ENCODE measurements at regions not wholly inside any gene's neighbourhood (a gene's known extent, or its start where the extent isn't known, plus 50 kb on each side); places are given as distances from the start of the nearest gene placed in this dataset.

GRCh38 chr11:121890946-121891515 is 225.0 kb downstream of the BLID start:
- H3K27me3 Mint-ChIP-seq (ENCODE audit: low read depth): no peaks in the 10 kb centered on the region
- H3K4me3 Mint-ChIP-seq: no peak overlapping the region
- ATAC-seq: no peak
- no peaks in the 10 kb centered on the region for H3K36me3 Mint-ChIP-seq (ENCODE audit: insufficient read depth)
- no peaks in the 10 kb centered on the region for H3K4me1 Mint-ChIP-seq (ENCODE audit: low read depth)
- DNase-seq: no peak
- H3K9me3 Mint-ChIP-seq: no peaks in the 10 kb centered on the region

GRCh38 chr11:121890377-121890776 is 225.6 kb downstream of the BLID start:
- Mint-ChIP-seq H3K9me3 (no peaks in the 10 kb centered on the region), H3K4me3 (no peak overlapping the region), H3K4me1 (ENCODE audit: low read depth) (no peaks in the 10 kb centered on the region), H3K27me3 (ENCODE audit: low read depth) (no peaks in the 10 kb centered on the region), H3K36me3 (ENCODE audit: insufficient read depth) (no peaks in the 10 kb centered on the region)
- ATAC-seq (no peak), DNase-seq (no peak)

DNA sequence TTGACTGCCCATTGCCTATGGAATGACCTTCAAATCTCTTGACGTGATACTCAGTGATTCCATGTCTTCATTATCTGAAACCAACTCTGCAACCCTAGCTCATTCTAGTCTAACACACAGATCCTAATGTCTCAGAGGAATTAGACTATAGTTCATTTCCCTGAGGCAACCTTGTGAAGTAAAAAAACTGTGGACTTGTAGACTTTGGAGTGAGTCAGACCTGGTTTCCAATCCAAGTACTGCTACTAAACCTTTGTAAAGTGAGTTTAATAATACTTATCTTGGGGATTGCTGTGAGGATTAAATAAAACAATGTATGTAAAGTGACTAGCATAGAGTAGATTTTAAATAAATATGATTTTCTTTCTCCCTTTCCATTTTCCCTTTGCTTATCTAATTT is 226.1 kb downstream of the BLID start:
- Mint-ChIP-seq H3K27me3 (ENCODE audit: low read depth) (no peaks in the 10 kb centered on the region), H3K4me1 (ENCODE audit: low read depth) (no peaks in the 10 kb centered on the region), H3K9me3 (no peaks in the 10 kb centered on the region), H3K36me3 (ENCODE audit: insufficient read depth) (no peaks in the 10 kb centered on the region), H3K4me3 (no peak overlapping the region)
- ATAC-seq (no peak), DNase-seq (no peak)

DNA sequence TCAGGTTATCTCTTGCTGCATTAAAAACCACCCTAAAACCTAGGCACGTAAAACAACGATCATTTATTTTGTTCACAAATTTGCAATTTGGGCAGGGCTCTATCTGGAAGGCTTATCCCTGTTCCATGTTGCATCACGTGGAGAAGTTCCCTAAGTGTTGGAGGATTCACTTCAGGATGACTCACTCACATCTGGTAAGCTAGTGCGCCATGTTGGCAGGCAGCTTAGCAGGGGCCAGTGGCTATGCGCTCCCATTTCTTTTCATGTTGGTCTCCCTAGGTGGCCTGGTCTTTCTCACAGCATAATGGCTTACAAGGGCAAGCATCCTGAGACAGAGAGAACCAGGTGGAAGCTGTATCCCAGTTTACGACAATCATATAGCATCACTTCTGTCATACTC is 226.8 kb downstream of the BLID start:
- no peaks in the 10 kb centered on the region for H3K36me3 Mint-ChIP-seq (ENCODE audit: insufficient read depth)
- no peak for ATAC-seq
- no peak for DNase-seq
- H3K4me1 Mint-ChIP-seq (ENCODE audit: low read depth): no peaks in the 10 kb centered on the region
- no peaks in the 10 kb centered on the region for H3K9me3 Mint-ChIP-seq
- no peak overlapping the region for H3K4me3 Mint-ChIP-seq
- H3K27me3 Mint-ChIP-seq (ENCODE audit: low read depth): no peaks in the 10 kb centered on the region

DNA sequence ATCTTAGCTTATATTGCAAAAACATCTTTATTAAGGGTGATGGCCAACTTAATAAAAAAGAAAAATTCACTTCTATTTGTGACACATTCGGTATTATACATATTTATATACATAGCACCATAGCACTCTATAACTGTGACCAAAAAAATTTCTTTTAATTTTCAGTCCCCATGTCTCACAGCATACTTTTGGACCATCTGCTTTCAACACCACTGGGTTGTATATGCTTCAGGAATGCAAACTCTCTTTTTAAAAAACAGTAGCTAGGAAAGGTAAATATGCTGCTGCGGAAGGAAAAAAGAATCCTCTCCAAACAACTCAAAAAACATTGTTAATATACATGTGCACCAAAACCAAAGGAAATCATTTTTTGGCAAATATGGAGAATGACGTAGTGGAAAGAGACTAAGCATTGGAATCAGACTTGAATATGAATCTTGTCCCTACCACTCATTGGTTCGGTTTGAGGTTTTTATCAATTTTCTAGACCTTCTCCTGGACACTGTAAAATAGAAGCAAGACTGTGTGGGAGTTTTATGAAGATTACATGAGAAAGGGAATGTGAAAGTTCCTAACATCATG is 227.9 kb downstream of the BLID start:
- no peaks in the 10 kb centered on the region for H3K27me3 Mint-ChIP-seq (ENCODE audit: low read depth)
- no peaks in the 10 kb centered on the region for H3K9me3 Mint-ChIP-seq

DNA sequence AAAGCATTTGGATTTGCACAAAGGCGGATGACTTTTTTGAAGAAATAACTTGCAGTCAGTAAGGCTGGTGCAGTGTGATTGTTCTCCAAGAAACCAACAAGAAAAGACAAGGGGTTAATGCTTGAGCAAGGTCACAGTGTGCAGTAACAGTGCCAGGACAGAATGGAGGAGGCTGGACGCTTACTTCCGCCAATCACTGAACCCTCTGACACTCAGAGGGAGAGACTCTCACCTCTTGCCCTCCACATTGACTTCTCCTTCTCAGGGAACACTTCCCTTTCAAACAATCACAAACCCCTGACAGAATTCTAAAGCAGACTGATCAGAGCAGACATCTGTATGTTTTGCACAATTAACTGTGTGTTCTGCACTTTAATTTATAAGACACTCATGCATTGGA is 228.4 kb downstream of the BLID start:
- Mint-ChIP-seq H3K9me3 (no peaks in the 10 kb centered on the region), H3K36me3 (ENCODE audit: insufficient read depth) (no peaks in the 10 kb centered on the region), H3K27me3 (ENCODE audit: low read depth) (no peaks in the 10 kb centered on the region), H3K4me1 (ENCODE audit: low read depth) (no peaks in the 10 kb centered on the region), H3K4me3 (no peak overlapping the region)
- ATAC-seq (no peak), DNase-seq (no peak)

More for the DNA sequence above, 227.9 kb downstream of the BLID start:
- Mint-ChIP-seq H3K4me3 (no peak overlapping the region), H3K36me3 (ENCODE audit: insufficient read depth) (no peaks in the 10 kb centered on the region), H3K4me1 (ENCODE audit: low read depth) (no peaks in the 10 kb centered on the region)
- no peak for ATAC-seq
- no peak for DNase-seq

DNA sequence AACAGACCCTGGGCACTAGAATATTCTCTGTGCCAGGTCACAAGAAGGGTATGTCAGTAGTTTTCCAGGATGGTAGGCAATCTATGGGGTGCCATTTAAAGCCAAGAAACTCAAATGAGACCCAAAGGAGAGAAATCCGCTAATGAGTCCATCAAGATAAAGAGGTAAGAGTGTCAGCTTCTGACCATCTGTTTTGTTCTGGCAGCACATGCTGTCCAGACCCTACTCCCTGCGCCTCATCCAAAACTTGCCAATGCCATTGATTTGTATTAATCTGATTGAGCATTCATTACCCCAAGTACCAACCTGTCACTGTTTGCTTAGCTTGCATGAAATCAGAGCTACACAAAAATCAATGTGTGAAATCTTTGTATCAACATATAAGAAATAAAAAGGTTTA is 229.0 kb downstream of the BLID start:
- ATAC-seq: no peak
- Mint-ChIP-seq H3K4me1 (ENCODE audit: low read depth) (no peaks in the 10 kb centered on the region), H3K4me3 (no peak overlapping the region), H3K27me3 (ENCODE audit: low read depth) (no peaks in the 10 kb centered on the region), H3K9me3 (no peaks in the 10 kb centered on the region), H3K36me3 (ENCODE audit: insufficient read depth) (no peaks in the 10 kb centered on the region)
- DNase-seq: no peak

DNA sequence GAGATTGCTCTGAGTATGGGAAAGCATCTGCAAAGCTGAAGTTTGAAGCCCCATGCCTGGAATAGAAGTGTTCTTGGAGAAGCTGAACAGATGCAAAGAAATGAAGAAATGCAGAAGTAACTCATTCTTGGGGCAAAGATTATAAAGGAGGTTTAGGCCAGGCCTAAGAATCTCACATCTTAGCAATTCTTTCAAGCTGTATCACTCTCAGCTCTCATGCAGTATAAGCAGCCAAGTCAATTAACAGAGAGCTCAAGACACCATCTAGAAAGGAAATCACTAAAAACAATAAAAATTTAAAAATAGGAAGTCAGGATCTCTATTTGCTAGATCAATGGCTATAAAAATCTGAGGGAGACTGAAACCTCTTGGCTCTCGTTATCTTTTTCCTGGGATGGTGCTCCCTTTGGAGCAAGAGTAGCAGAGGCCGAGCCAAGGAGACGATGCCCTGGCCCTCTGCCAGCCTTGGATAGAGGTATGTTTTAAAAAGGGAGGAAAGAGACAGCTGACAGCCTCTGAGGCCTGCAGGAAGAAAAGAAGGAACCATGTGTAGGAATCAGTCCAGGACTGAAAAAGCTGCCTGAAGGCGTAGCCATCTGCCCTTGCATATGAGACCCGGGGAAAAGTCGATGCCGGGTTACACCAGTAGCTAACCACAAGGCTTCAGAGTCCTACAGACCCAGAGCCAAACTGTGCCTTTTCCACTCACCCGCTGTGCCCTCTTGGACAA is 229.8 kb downstream of the BLID start:
- ATAC-seq (no peak), DNase-seq (no peak)
- no peak overlapping the region for H3K4me3 Mint-ChIP-seq
- no peaks in the 10 kb centered on the region for H3K9me3 Mint-ChIP-seq
- H3K27me3 Mint-ChIP-seq (ENCODE audit: low read depth): no peaks in the 10 kb centered on the region
- no peaks in the 10 kb centered on the region for H3K4me1 Mint-ChIP-seq (ENCODE audit: low read depth)
- H3K36me3 Mint-ChIP-seq (ENCODE audit: insufficient read depth): no peaks in the 10 kb centered on the region

DNA sequence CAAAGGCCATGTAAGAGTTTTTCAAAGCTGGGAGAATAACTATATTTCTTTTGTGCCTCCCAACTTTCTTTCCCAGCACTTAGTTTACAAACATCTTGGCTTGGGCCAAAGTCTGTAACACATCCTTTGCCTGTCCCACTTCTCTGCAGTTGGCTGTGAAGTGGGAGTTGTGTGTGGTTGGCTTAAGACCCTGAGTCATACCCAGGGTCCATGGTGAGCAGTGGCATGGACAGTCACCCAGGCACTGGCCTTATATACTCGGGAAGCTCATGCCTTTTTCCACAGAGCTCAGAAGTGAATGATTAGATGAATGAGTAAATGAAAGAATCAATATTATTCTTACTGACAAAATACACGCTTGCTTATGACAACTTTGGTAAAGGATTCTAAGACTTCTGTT is 231.4 kb downstream of the BLID start:
- Mint-ChIP-seq H3K4me3 (no peak overlapping the region), H3K36me3 (ENCODE audit: insufficient read depth) (no peaks in the 10 kb centered on the region), H3K27me3 (ENCODE audit: low read depth) (no peaks in the 10 kb centered on the region), H3K9me3 (no peaks in the 10 kb centered on the region), H3K4me1 (ENCODE audit: low read depth) (no peaks in the 10 kb centered on the region)
- DNase-seq (no peak), ATAC-seq (no peak)

- no peak overlapping the region for H3K4me3 Mint-ChIP-seq
- H3K27me3 Mint-ChIP-seq (ENCODE audit: low read depth): no peaks in the 10 kb centered on the region
- no peaks in the 10 kb centered on the region for H3K4me1 Mint-ChIP-seq (ENCODE audit: low read depth)
- no peaks in the 10 kb centered on the region for H3K9me3 Mint-ChIP-seq
- no peaks in the 10 kb centered on the region for H3K36me3 Mint-ChIP-seq (ENCODE audit: insufficient read depth)
- DNase-seq (no peak), ATAC-seq (no peak)
These were observed 234.2 kb downstream of the BLID start for GRCh38 chr11:121881806-121882205.

DNA sequence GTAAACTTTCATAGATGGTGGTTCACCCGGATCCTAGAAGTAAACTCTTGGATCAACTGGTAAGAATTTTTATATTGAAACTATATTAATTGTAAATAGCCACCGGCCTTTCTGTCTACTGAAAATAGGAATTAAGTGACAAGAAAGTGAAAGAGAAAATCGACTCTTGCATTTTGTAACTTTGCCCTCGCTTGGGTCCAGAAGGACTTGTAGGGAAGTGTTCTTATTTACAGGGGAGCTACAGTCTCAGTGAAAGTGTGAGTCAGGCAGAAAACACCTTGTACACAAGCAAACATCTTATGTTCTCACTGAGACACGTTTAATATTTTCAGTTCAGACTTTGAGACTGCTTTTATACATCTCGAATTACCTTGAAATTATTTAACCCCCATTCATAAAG is 238.9 kb downstream of the BLID start:
- DNase-seq: no peak
- H3K4me3 Mint-ChIP-seq: no peak overlapping the region
- H3K9me3 Mint-ChIP-seq: no peaks in the 10 kb centered on the region
- ATAC-seq: no peak
- no peaks in the 10 kb centered on the region for H3K4me1 Mint-ChIP-seq (ENCODE audit: low read depth)
- H3K27me3 Mint-ChIP-seq (ENCODE audit: low read depth): no peaks in the 10 kb centered on the region
- H3K36me3 Mint-ChIP-seq (ENCODE audit: insufficient read depth): no peaks in the 10 kb centered on the region

DNA sequence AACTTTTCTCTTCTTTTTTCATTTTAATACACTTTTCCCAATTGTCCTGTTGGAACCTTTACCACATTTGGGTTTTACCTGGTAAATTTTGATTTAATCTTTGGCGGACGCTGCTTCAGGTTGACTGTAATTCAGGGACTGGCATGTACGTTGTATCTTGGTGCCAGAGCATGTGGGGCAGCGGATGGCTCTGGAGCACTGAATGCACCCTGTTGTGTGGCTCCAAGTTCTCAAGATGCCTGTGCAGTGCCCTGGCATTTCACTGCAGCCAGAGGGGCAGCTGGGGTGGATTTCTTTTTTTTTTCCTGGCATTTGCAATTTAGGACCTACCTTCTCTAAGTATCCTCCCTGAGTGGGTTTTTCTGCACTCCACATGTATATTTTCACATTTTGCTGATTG is 242.2 kb downstream of the BLID start:
- ATAC-seq (no peak), DNase-seq (no peak)
- H3K4me1 Mint-ChIP-seq (ENCODE audit: low read depth): no peaks in the 10 kb centered on the region
- no peaks in the 10 kb centered on the region for H3K9me3 Mint-ChIP-seq
- H3K27me3 Mint-ChIP-seq (ENCODE audit: low read depth): no peaks in the 10 kb centered on the region
- no peak overlapping the region for H3K4me3 Mint-ChIP-seq
- H3K36me3 Mint-ChIP-seq (ENCODE audit: insufficient read depth): no peaks in the 10 kb centered on the region

GRCh38 chr11:121872356-121872755 is 243.7 kb downstream of the BLID start:
- Mint-ChIP-seq H3K36me3 (ENCODE audit: insufficient read depth) (no peaks in the 10 kb centered on the region), H3K4me1 (ENCODE audit: low read depth) (no peaks in the 10 kb centered on the region), H3K4me3 (no peak overlapping the region), H3K27me3 (ENCODE audit: low read depth) (no peaks in the 10 kb centered on the region), H3K9me3 (no peaks in the 10 kb centered on the region)
- no peak for DNase-seq
- ATAC-seq: no peak

GRCh38 chr11:121870206-121871045 is 245.6 kb downstream of the BLID start:
- ATAC-seq (no peak), DNase-seq (no peak)
- H3K27me3 Mint-ChIP-seq (ENCODE audit: low read depth): no peaks in the 10 kb centered on the region
- H3K4me1 Mint-ChIP-seq (ENCODE audit: low read depth): no peaks in the 10 kb centered on the region
- no peaks in the 10 kb centered on the region for H3K9me3 Mint-ChIP-seq
- no peak overlapping the region for H3K4me3 Mint-ChIP-seq
- no peaks in the 10 kb centered on the region for H3K36me3 Mint-ChIP-seq (ENCODE audit: insufficient read depth)

GRCh38 chr11:121869478-121869877 is 246.5 kb downstream of the BLID start:
- DNase-seq (no peak), ATAC-seq (no peak)
- Mint-ChIP-seq H3K27me3 (ENCODE audit: low read depth) (no peaks in the 10 kb centered on the region), H3K4me1 (ENCODE audit: low read depth) (no peaks in the 10 kb centered on the region), H3K9me3 (no peaks in the 10 kb centered on the region), H3K4me3 (no peak overlapping the region), H3K36me3 (ENCODE audit: insufficient read depth) (no peaks in the 10 kb centered on the region)

Measured in activated T-cell treated with anti-CD3 and anti-CD28 coated beads, Interleukin-2, amount 50 U/mL, for 4 hours (primary cell).